ENCODE measurements at regions not wholly inside any gene's neighbourhood (a gene's known extent, or its start where the extent isn't known, plus 50 kb on each side); places are given as distances from the start of the nearest gene placed in this dataset.

GRCh38 chr20:33915726-33916331 is 77.9 kb upstream of the RALY start:
- no peak for TF ChIP-seq EZH2 (IDR thresholded peaks at IDR 0.05; ENCODE audit: borderline replicate concordance, low read depth, low read length, severe bottlenecking)
- peak; percentile 47 to 55 for TF ChIP-seq CTCF (IDR thresholded peaks at IDR 0.05; ENCODE audit: extremely low read depth in 1 of 2, insufficient read depth in 1 of 2, low read depth in 1 of 2, low read length in 2 of 2)
